ENCODE measurements at regions not wholly inside any gene's neighbourhood (a gene's known extent, or its start where the extent isn't known, plus 50 kb on each side); places are given as distances from the start of the nearest gene placed in this dataset.

GRCh38 chr7:131145026-131145425, 182.7 kb upstream of the MKLN1 start:
- no peak for DNase-seq
- H3K27me3 ChIP-seq (ENCODE audit: control insufficient read depth in 2 of 2, insufficient read depth in 2 of 2, low read length in 2 of 2) = peaks cover 0 to 2% of the 10 kb centered on the region in 2 donors
- H3K4me1 ChIP-seq (ENCODE audit: control insufficient read depth in 1 of 2, insufficient read depth in 2 of 2, low read length in 2 of 2) = no peaks in the 10 kb centered on the region
- Mint-ChIP-seq H3K36me3 (no peaks in the 10 kb centered on the region), H3K4me1 (peaks cover 2% of the 10 kb centered on the region), H3K27me3 (ENCODE audit: low read depth in 3 of 3) (peaks cover 6 to 9% (median 6%) of the 10 kb centered on the region in 3 donors), H3K4me3 (no peak overlapping the region), H3K9me3 (peaks cover 7 to 18% (median 12%) of the 10 kb centered on the region in 7 donors), H3K27ac (no peak overlapping the region)
- intact Hi-C loops (cut with micrococcal nuclease) = no loop called here
- WGBS (ENCODE audit: insufficient coverage) = 100% methylated on average over 1 of the region's 8 CpGs
- no peak overlapping the region for H3K9ac ChIP-seq (ENCODE audit: insufficient read depth, low read length, poor library complexity, severe bottlenecking)
- H4K20me1 ChIP-seq (ENCODE audit: insufficient read depth, low read length) = no peaks in the 10 kb centered on the region
- no peak overlapping the region for H3K27ac ChIP-seq (ENCODE audit: low read depth in 1 of 2, low read length in 2 of 2)
- H3K4me2 ChIP-seq (replicated peaks; ENCODE audit: extremely low read depth, low read length, poor library complexity, severe bottlenecking) = no peak overlapping the region
- H3K36me3 ChIP-seq (replicated peaks in 1 of 2; ENCODE audit: control insufficient read depth in 1 of 2, insufficient read depth in 2 of 2, low read length in 2 of 2) = no peaks in the 10 kb centered on the region
- H3K4me3 ChIP-seq (replicated peaks in 1 of 3; ENCODE audit: low read depth in 2 of 3, low read length in 3 of 3) = no peak overlapping the region
- H3K79me2 ChIP-seq (ENCODE audit: insufficient read depth, low read length) = no peaks in the 10 kb centered on the region
- no peak for TF ChIP-seq CTCF (IDR thresholded peaks at IDR 0.05)
- H2AFZ ChIP-seq (ENCODE audit: insufficient read depth, low read depth, low read length, poor library complexity, severe bottlenecking) = no peak overlapping the region
- H3K9me3 ChIP-seq (replicated peaks in 1 of 2; ENCODE audit: control insufficient read depth in 1 of 2, insufficient read depth in 1 of 2, low read length in 2 of 2) = peaks cover 0 to 5% of the 10 kb centered on the region in 2 donors

GRCh38 chr7:131145770-131146169, 181.9 kb upstream of the MKLN1 start:
- H3K4me1 Mint-ChIP-seq = peaks cover 2% of the 10 kb centered on the region
- no peak for TF ChIP-seq CTCF (IDR thresholded peaks at IDR 0.05)
- no peak overlapping the region for H3K27ac Mint-ChIP-seq
- peaks cover 6 to 9% (median 8%) of the 10 kb centered on the region in 3 donors for H3K27me3 Mint-ChIP-seq (ENCODE audit: low read depth in 3 of 3)
- H3K36me3 ChIP-seq (replicated peaks in 1 of 2; ENCODE audit: control insufficient read depth in 1 of 2, insufficient read depth in 2 of 2, low read length in 2 of 2) = no peaks in the 10 kb centered on the region
- no peak overlapping the region for H2AFZ ChIP-seq (ENCODE audit: insufficient read depth, low read depth, low read length, poor library complexity, severe bottlenecking)
- intact Hi-C loops (cut with micrococcal nuclease) = no loop called here
- WGBS (ENCODE audit: insufficient coverage) = no CpG with 5 or more reads among the region's 3 CpGs
- DNase-seq = no peak
- H3K9ac ChIP-seq (ENCODE audit: insufficient read depth, low read length, poor library complexity, severe bottlenecking) = no peak overlapping the region
- no peaks in the 10 kb centered on the region for H3K79me2 ChIP-seq (ENCODE audit: insufficient read depth, low read length)
- no peaks in the 10 kb centered on the region for H3K36me3 Mint-ChIP-seq
- peaks cover 0 to 5% of the 10 kb centered on the region in 2 donors for H3K9me3 ChIP-seq (replicated peaks in 1 of 2; ENCODE audit: control insufficient read depth in 1 of 2, insufficient read depth in 1 of 2, low read length in 2 of 2)
- no peaks in the 10 kb centered on the region for H4K20me1 ChIP-seq (ENCODE audit: insufficient read depth, low read length)
- no peaks in the 10 kb centered on the region for H3K4me1 ChIP-seq (ENCODE audit: control insufficient read depth in 1 of 2, insufficient read depth in 2 of 2, low read length in 2 of 2)
- no peak overlapping the region for H3K4me2 ChIP-seq (replicated peaks; ENCODE audit: extremely low read depth, low read length, poor library complexity, severe bottlenecking)
- H3K27ac ChIP-seq (ENCODE audit: low read depth in 1 of 2, low read length in 2 of 2) = no peak overlapping the region
- no peak overlapping the region for H3K4me3 Mint-ChIP-seq
- H3K4me3 ChIP-seq (replicated peaks in 1 of 3; ENCODE audit: low read depth in 2 of 3, low read length in 3 of 3) = no peak overlapping the region
- peaks cover 0 to 2% of the 10 kb centered on the region in 2 donors for H3K27me3 ChIP-seq (ENCODE audit: control insufficient read depth in 2 of 2, insufficient read depth in 2 of 2, low read length in 2 of 2)
- H3K9me3 Mint-ChIP-seq = peaks cover 7 to 17% (median 9%) of the 10 kb centered on the region in 7 donors

All from CD14-positive monocyte (primary cell).